PC-9 (cell line): ENCODE measurements at regions not wholly inside any gene's neighbourhood (a gene's known extent, or its start where the extent isn't known, plus 50 kb on each side); places are given as distances from the start of the nearest gene placed in this dataset.

Experiments used
- EZH2 ChIP-seq: fragments of 200-600 bp; sonication (generic); IDR thresholded peaks from 2 replicates; pipeline ENCODE4 v1.8.0; 2017; ENCODE audit warnings: antibody characterized with exemption, low read depth
- TF ChIP-seq, protein P1 (sequence below): fragments of 200-600 bp; sonication (generic); conservative IDR thresholded peaks from 2 replicates; pipeline ENCODE4 v1.6.1; 2017; ENCODE audit warnings: mixed run types, antibody characterized with exemption, mild to moderate bottlenecking, moderate library complexity

DNA sequence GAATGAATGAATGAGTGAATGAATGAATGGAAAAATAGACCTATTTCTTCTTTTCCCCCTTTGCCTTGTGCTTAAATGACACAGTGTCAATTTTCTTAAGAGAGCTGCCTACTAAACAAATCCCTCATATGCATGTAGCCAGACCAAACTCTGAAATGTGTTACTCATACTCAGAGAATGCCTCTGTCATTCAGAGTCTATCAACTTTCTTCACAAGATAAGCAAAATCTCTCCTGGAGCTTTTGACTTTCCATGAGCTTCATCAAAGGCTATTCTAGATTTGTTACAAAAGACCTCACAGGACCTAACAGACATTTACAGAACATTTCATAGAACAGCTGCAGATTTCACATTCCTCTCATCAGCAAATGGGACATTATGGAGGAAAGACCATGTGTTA, 275.7 kb upstream of the MSX2 start:
- TF ChIP-seq, protein P1, sequence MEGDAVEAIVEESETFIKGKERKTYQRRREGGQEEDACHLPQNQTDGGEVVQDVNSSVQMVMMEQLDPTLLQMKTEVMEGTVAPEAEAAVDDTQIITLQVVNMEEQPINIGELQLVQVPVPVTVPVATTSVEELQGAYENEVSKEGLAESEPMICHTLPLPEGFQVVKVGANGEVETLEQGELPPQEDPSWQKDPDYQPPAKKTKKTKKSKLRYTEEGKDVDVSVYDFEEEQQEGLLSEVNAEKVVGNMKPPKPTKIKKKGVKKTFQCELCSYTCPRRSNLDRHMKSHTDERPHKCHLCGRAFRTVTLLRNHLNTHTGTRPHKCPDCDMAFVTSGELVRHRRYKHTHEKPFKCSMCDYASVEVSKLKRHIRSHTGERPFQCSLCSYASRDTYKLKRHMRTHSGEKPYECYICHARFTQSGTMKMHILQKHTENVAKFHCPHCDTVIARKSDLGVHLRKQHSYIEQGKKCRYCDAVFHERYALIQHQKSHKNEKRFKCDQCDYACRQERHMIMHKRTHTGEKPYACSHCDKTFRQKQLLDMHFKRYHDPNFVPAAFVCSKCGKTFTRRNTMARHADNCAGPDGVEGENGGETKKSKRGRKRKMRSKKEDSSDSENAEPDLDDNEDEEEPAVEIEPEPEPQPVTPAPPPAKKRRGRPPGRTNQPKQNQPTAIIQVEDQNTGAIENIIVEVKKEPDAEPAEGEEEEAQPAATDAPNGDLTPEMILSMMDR, result no peak
- no peak for TF ChIP-seq EZH2
